AG09309 (cell line): ENCODE measurements at regions not wholly inside any gene's neighbourhood (a gene's known extent, or its start where the extent isn't known, plus 50 kb on each side); places are given as distances from the start of the nearest gene placed in this dataset.

Experiments used
- DNase-seq: peaks from one replicate; pipeline ENCODE4 v3.0.0-alpha.2; 2010; ENCODE audit warnings: low read depth
- H3K4me3 ChIP-seq: 2 replicates; pipeline ENCODE4 v1.5.1; 2011; ENCODE audit warnings: mild to moderate bottlenecking, low read depth, low read length, moderate library complexity; ENCODE audit not compliant: control insufficient read depth
- CTCF ChIP-seq: IDR thresholded peaks from 2 replicates; pipeline ENCODE4 v1.5.1; 2011; ENCODE audit warnings: mild to moderate bottlenecking, low read depth, low read length, inconsistent platforms; ENCODE audit not compliant: insufficient read depth, control insufficient read depth; ENCODE audit errors: missing control alignments

GRCh38 chr1:113185463-113186104, 112.6 kb downstream of the LRIG2 start:
- no peak for DNase-seq
- no peak for TF ChIP-seq CTCF
- H3K4me3 ChIP-seq, result no peak overlapping the region

GRCh38 chr1:113190078-113190477, 117.1 kb downstream of the LRIG2 start:
- no peak overlapping the region for H3K4me3 ChIP-seq
- DNase-seq, result no peak
- no peak for TF ChIP-seq CTCF

- no peak for DNase-seq
- no peak overlapping the region for H3K4me3 ChIP-seq
- TF ChIP-seq CTCF, result no peak
These were observed 117.9 kb downstream of the LRIG2 start for GRCh38 chr1:113190930-113191329.

GRCh38 chr1:113191579-113192076, 118.6 kb downstream of the LRIG2 start:
- no peak for TF ChIP-seq CTCF
- DNase-seq, result no peak
- H3K4me3 ChIP-seq, result no peak overlapping the region

- DNase-seq, result no peak
- H3K4me3 ChIP-seq, result no peak overlapping the region
- no peak for TF ChIP-seq CTCF
These were observed 119.2 kb downstream of the LRIG2 start for GRCh38 chr1:113192242-113192641.

GRCh38 chr1:113192980-113193379, 120.0 kb downstream of the LRIG2 start:
- DNase-seq, result no peak
- TF ChIP-seq CTCF, result no peak
- no peak overlapping the region for H3K4me3 ChIP-seq
